Activated CD8-positive, alpha-beta memory T cell treated with anti-CD3 and anti-CD28 coated beads, Interleukin-2, amount 50 U/mL, for 48 hours (primary cell): ENCODE measurements at regions not wholly inside any gene's neighbourhood (a gene's known extent, or its start where the extent isn't known, plus 50 kb on each side); places are given as distances from the start of the nearest gene placed in this dataset.
"Not testable (repeated sequence)": the region's sequence is repeated elsewhere in the genome, so short reads cannot be mapped to it uniquely, and the experiment has no call there.

Source experiments
- DNase-seq: peaks from one replicate; pipeline ENCODE4 v3.0.0-alpha.2; 2020

DNA sequence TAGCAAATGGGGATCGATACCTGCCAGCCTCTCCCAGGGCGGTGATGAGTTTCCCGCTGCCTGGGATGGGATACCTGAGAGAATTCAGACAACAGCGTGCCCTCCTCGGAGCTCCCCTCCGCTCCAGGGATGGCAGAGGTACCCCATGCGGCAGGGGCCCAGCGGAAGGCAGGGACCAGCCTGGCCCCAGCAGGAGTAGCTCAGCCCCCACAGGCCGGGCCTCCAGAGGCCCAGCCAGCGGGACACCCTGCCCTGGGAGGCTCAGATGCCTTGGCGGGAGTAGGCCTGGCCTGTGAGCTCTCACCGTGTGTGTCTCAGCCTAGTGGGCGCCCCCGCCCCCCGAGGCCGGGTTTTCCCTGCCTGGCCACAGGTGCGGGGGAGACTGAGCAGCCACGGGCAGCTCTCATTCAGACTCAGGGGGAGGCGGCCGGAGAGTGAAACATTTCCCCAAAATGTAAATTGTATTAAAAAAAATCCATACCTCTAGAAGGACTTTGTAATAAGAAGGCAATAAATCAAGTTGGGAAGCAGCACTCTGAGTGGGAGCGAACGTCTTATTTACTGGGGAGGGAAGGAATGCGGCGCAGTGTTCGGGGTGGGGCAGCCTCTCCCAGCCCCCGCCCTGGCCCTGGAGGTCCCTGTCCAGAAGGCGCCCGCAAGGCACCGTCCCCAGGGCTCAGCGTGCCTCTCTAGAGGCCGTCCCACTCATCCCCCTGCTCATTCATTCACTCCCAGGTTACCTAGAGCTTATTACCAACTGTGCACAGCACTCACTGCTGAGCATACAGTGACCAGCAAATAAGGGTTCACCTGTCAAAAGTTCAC, 888.0 kb downstream of the BRD1 start:
- peak; percentile 8 for DNase-seq

DNA sequence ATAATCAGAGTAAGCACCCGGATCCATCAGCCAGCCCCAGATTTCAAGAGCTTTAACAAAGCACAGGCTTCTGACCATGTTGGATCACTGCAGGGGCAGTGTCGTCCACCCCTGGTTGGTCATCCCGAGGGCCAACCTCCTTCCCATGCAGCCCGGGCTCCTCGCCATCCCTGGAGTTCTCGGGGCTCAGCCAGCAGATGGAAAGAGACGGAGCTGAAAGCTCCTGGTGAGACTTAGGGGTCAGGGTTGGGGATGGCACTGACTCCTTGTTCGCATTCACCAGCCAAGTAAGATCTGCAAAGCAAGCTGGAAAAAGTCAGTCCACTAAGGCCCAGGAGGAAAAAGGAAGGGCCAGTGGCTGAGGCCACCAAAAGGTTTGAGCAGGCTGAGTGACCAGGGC, 888.9 kb downstream of the BRD1 start:
- peak; percentile 13 for DNase-seq

DNA sequence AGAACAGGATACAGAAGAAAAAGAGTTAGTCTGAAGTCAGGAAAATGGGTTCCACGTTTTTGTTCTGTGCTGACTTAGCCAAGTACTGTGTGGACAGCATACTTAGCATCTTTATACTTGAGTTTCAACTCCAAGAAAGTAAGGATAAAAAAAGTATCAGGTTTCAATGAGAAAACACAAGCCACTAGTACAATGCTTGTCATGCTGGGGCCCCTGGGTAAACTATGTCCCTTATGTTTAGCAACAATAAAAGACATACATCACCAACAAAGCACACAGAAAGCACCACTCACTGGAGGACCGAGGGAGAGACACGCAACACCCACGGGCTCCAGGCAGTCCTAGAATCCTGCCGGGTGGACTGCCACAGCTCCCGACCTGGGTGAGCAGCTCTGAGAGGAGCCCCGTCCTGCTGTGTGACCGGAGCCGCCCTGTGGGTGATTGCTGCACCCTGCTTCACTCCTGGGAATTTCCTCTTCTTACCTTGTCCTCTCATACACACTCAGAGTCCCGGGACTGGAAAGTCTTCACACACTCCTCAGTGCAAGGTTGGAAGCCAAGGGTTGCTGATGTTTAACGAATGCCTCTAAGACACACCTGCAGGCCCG, 890.5 kb downstream of the BRD1 start:
- DNase-seq: peak; percentile 15

DNA sequence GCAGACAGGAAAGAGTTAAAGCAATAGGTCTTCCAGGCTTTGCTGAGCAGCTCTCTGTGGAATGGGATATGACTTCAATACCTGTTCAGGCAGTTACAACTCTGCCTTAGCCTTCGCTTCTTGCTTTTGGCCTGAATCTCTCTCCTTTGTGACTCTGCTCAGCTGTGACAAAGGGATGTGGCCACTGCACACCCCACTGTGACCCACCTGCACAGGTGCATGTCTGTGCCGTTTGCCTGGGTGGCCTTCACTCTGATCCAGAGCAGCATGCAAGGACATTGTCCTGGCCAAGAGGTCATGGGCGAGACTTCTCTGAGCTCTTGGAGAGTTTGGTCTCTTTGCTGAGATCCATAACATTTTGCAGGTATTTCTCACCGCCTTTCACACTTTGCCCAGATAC, 891.3 kb downstream of the BRD1 start:
- DNase-seq: peak; percentile 17

DNA sequence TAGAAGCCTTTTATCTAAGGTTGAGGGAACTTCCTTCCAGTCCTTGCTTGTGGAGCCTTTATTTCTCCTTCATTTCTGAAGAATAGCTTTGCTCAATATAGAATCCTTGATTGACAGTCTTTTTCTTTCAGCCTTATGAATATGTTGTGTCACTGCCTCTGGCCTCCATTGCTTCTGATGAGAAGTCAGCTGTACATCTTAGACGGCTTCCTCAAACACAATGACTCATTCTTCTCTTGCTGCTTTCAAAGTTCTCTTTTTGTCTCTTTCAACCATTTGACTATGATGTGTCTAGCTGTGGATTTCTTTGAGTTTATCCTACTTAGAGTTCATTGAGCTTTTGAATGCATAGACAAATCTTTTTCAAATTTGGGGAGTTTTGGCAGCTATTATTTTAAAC, 893.2 kb downstream of the BRD1 start:
- no peak for DNase-seq

DNA sequence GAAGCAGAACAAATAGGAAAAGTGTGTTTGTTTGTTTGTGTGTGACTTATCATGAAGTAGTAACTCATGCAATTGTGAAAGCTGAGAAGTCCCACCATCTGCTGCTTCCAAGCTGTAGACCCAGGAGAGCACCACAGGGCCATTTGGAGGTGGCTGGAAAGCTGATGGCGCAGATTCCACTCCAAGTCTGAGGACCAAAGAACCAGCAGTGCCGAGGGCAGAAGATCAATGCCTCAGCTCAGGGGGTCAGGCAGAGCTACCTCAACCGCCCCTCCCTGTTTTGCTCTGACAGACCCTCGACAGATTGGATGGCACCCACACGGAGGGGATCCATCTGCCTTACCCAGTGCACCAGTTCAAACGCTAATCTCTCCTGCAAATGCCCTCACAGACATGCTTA, 896.2 kb downstream of the BRD1 start:
- peak; percentile 18 for DNase-seq

DNA sequence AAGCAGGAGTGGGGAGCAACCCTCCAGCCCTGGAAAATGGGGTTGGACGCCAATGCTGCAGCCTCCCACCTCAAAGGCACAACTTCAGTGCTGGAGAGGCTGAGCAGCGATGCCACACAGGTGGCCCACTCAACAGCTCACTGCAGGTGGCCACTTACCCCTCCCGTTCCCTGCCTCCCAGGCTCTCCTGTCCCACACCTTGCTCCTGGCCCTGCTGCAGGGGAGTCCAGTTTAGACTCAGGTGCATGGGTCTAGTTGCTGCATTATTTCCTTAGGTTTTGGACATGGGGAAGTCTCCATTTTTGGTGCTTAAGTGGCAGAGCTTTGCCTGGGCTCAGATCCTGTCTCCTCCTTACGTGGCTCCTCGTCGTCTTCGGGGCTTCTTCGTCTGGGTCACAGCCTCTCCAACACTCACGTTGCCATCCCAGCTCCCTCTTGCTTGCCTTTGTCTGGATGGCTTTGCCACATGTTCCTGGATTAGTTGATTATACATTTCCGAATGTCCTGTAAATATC, 898.3 kb downstream of the BRD1 start:
- DNase-seq: peak; percentile 3

DNA sequence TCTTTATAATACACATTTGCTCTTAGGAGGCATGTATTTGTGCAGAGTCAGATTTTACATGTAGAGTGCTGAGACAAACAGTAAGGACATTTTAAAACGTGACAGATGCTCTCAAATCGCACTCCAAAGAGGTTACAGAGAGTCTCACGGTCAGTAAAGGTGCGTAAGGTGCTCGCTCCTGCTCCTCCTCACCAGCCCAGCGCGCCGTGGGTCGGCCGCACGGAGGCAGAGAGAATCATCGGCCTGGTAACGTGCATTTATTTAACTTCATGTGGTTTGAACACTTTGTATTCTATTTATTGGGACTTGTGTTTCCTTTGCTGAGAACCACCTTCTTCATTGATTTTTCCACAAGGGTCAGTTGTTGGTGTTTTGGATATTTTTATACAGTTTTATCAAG, 900.1 kb downstream of the BRD1 start:
- no peak for DNase-seq

DNA sequence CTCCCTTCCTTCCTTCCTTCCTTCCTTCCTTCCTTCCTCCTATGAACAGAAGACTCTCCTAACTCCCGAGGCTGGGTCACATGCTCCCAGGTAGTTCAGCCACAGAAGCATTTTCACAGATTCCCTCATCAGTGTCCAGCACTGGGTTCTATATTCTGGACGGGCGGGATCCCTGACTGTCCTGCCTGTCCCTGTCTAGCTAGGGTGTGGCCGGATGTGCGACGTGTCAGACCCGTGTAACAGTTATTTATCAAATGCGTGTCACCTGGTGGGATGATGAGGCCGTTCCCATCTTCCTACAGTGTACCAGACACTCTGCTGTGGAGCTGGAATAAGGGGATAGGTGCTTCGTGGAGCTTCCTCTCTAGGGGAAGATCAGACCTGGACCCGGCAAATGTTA, 901.0 kb downstream of the BRD1 start:
- peak; percentile 22 for DNase-seq

DNA sequence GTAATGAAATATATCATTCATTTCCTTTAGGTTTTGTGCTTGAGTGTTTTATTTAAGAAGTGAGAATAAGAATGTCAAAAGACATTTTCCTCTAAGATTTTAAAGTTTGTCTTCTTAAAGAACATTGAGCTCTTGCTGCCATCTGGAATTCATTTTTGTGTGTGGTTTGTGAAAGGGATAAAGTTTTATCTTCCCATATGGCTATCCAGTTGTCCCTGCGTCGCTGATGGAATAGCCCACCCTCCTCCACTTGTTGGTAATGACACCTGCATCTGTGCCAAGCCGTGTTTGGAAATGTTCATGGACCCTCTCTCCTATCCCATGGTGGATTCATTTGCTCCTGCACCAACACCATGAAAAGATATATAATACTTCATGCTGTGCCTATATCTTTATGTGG, 901.5 kb downstream of the BRD1 start:
- DNase-seq: peak; percentile 3

DNA sequence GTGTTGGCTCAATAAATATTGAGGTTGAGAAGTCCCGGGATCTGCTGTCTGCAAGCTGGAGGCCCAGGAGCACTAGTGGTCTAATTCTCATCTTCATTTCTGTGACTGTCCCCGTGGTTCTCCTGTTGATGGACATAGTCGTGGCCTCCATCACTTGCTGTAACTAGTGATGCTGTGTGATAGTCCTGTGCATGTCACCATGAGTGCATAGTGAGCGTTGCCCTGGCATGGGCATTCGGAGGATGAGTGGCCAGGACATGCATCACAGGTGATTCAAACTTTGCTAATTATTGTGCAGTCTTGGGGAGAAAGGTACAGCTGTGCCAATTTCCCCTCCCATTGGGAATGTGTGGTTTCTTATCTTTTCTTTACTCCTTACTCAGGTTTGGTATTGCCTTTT, 902.2 kb downstream of the BRD1 start:
- DNase-seq: peak; percentile 1

DNA sequence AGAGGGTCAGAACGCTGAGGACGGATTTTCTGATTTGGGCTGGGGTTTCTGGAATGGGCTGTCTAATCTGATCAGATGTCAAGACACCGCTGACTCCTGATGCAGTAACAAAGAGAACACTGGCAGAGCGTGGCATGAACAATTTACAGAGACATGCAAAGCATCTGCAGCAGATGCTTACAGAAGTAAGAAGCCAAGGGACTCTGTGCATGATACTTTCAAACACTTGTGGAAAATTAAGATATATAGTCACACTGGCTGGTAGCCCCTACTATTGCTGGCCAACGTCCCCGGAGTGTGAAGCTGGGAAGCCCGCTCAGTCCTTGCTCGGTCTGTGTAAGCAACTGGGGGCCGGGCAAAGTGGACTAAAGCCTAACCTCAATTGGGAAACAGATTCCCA, 903.7 kb downstream of the BRD1 start:
- DNase-seq: peak; percentile 20

DNA sequence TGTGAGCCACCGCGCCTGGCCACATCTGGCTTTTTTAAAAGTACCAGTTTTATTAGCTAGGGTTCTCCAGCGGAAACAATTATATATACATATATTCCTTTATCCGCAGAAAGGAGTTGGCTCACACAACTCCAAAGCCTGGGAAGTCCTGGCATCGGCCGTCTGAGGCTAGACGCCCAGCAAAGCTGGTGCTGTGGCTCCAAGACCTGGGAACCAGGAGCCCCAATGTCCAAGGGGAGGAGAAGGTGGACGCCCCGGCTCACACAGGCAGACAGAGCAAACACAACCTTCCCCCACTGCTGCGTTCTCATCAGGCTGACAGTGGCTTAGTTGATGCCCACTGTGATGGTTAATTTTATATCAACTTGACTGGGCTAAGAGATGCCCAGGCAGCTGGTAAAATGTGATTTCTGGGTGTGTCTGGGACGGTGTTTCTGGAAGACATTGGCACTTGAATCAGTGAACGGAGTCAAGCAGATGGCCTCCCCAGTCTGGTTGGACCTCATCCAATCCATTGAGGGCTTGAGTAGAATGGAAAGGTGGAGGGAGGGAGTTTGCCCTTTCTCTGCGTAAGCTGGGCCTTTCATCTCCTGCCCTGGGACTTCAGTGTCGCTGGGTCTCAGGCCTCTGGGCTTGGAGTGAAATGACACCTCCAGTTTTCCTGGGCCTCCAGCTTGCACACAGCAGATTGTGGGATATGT, 904.4 kb downstream of the BRD1 start:
- peak; percentile 33 for DNase-seq

DNA sequence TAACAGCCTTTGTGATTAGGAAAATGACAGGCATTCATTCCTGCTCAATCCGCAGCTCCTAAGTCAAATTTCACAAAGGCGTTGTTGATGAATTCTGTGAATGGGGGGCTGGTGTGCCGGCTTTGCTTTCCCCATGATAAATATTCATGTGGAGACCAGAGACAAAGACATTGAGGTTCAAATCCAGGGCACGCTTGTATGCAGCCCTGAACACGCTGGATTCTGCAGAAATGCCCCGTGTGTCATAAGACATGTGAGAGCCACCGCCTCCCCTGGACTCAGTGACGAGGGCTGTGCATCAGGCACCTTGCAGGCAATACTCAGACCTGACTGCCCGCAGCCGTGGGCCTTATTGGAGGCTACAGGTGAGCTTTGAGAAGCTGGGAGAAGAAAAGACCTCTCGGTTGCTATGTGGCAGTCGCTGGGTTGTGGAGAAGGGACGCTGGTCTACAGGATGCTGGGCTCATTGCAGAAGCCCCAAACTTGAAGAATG, 906.2 kb downstream of the BRD1 start:
- DNase-seq: peak; percentile 20

DNA sequence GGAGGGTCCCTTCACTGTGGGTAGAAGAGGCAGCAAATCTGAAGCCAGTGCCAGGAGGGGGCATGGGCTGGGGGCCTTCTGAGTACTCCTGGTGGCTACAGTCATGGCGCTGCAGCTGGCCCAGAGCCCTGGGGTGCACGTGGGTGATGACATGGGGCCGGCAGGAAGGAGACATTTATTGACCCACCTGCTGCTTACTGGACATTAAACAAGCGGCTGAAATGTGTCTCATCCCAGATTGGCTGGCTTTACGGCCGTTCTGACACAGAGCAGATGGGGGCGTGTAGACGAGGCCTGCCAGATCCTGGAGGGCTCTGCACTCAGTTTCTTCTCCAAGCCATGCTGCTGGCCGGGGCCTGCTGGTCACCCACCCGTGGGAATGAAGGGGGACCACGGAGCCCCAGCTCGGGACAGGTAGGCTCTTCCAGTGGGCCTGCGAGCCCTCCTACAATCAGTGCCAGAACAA, 906.9 kb downstream of the BRD1 start:
- DNase-seq: peak; percentile 30

DNA sequence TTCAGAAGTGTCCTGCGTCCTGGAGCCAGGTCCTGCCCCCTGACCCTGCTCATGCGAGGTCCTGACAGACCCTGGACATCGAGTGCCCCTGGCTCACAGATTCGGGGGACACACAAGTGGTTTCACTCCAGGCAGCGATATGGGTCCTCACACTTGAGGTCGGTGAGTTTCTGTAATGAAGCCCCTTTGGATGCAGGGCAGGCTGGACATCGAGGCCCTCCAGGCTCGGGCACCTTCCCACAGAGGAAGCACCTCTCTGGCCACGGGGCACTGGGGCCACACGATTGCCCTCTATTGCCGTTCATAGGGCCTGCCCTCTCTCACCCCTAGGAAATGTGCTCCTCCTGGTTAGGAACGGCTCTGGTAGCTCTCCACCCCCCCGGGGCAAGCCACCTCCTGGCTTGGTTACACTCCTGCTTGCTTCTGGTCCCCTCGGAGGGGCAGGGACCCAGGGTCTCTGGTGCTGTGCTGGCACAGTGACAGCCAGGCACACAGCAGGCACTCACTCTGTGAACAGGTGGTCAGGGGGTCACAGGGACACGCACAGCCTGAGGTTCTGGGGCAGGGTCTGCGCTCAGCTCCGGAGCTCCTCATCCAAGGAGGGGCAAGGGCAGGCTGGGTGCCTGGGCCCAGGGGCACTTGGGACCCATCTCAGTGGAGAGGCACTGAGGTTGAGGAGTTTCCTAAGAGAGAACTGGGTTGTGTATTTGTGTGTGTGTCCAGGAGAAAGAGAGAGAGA, 907.7 kb downstream of the BRD1 start:
- peak; percentile 34 for DNase-seq

DNA sequence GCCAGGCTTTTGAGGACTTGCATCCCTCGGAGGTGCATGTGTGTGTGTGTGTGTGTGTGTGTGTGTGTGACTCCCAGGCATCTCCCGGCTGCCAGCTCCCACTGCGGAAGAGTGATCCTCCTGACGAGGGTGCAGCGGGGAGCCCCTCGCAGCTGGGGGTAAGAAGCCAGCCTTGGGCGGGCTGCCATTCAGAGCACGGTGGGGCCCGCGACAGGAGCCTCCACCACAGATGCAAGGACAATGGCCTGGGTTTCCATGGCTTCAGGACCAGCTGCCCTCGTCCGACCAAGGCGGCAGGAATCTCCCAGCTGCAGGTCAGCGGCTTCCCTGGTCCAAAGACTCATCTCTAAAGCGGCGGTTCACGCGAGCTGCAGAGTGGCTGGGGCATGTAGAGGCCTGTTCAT, 908.5 kb downstream of the BRD1 start:
- peak; percentile 22 for DNase-seq

DNA sequence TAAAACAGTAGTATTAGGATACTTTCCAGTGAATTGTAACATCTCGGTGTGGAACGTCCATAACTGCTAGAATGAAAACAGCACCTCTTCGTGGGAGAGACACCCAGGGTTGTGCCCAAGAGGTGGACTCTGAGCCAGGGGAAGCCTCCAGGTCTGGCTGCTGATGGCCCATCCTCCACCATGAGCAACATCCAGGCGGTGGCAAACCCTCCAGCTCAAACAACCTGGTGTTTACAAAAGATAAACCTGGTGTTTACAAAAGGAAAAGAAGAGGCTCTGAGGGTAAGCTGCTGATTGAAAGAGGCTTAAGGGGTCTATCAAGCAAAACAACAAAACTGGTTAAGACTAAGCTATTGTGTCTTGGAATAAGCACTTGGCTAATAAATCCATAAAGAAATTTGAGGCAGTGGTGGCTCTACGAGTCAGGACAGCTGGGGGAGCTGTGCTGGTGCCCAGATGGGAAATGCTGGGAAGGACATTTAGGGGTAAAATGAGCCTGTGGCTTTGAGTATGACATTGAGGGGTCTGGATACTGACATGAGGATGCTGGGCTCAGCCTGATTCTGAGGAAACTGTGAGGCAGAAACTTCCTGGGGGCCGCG, 909.0 kb downstream of the BRD1 start:
- peak; percentile 6 for DNase-seq

DNA sequence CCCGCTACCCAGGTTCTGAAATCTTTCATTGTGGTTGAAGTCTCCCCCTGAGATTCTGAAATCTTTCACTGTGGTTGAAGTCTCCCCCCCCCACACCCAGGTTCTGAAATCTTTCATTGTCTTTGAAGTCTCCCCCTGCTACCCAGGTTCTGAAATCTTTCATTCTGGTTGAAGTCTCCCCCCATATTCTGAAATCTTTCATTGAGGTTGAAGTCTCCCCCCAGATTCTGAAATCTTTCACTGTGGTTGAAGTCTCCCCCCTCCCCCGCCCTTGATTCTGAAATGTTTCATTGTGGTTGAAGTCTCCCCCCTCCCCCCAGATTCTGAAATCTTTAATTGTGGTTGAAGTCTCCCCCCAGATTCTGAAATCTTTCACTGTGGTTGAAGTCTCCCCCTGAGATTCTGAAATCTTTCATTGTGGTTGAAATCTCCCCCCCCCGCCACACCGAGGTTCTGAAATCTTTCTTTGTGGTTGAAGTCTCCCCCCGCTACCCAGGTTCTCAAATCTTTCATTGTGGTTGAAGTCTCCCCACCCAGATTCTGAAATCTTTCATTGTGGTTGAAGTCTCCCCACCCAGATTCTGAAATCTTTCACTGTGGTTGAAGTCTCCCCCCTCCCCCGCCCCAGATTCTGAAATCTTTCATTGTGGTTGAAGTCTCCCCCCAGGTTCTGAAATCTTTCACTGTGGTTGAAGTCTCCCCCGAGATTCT, 915.2 kb downstream of the BRD1 start:
- not testable (repeated sequence) for DNase-seq

DNA sequence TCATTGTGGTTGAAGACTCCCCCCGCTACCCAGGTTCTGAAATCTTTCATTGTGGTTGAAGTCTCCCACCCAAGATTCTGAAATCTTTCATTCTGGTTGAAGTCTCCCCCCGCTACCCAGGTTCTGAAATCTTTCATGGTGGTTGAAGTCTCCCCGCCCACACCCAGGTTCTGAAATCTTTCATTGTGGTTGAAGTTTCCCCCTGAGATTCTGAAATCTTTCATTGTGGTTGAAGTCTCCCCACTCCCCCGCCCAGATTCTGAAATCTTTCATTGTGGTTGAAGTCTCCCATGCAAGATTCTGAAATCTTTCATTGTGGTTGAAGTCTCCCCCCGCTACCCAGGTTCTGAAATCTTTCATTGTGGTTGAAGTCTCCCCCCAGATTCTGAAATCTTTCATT, 916.0 kb downstream of the BRD1 start:
- DNase-seq: not testable (repeated sequence)

DNA sequence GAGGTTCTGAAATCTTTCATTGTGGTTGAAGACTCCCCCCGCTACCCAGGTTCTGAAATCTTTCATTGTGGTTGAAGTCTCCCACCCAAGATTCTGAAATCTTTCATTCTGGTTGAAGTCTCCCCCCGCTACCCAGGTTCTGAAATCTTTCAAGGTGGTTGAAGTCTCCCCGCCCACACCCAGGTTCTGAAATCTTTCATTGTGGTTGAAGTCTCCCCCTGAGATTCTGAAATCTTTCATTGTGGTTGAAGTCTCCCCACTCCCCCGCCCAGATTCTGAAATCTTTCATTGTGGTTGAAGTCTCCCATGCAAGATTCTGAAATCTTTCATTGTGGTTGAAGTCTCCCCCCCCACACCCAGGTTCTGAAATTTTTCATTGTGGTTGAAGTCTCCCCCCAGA, 916.6 kb downstream of the BRD1 start:
- DNase-seq: not testable (repeated sequence)

DNA sequence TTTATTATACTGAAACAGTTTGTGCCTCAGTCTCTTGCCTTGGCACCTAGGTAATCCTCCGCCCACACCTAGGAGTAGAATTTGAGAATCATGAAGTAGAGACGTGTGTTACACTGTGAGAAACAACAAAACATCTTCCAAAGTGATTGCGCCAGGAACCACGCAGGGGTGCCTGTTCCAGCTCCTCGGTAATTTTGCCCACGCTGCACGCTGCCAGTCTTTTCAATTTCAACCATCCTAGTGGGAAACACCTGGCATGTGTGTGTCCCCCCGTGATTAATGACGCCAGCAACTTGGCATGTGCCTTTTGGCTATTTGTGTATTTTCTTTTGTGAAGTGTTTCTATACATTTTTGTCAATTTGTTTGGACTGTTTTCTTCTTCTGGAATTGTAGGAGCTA, 919.1 kb downstream of the BRD1 start:
- no peak for DNase-seq
